Activated T-helper 1 cell treated with anti-CD3 and anti-CD28 coated beads, Interleukin-12 subunit alpha, Interleukin-12 subunit beta, Interleukin-2, Interleukin-4 antibody, amounts not matched to agents 30 ng/mL and 10 ng/mL and 1 ng/mL, durations not matched to agents 14 hours and 24 hours and 36 hours (primary cell): ENCODE measurements at regions not wholly inside any gene's neighbourhood (a gene's known extent, or its start where the extent isn't known, plus 50 kb on each side); places are given as distances from the start of the nearest gene placed in this dataset.
"Not testable (repeated sequence)": the region's sequence is repeated elsewhere in the genome, so short reads cannot be mapped to it uniquely, and the experiment has no call there.

Experiments
- DNase-seq: peaks from one replicate; pipeline ENCODE4 v3.0.0; 2021; ENCODE audit warnings: low spot score
- H3K27ac Mint-ChIP-seq: one replicate; pipeline ENCODE4 v1.8.0; 2021; ENCODE audit warnings: mild to moderate bottlenecking, mixed read lengths
- H3K27me3 Mint-ChIP-seq: one replicate; pipeline ENCODE4 v1.8.0; 2022; ENCODE audit warnings: mild to moderate bottlenecking, moderate library complexity, mixed read lengths; ENCODE audit not compliant: insufficient read depth
- H3K36me3 Mint-ChIP-seq: one replicate; pipeline ENCODE4 v1.8.0; 2021; ENCODE audit warnings: low read depth, mixed read lengths
- H3K4me1 Mint-ChIP-seq: one replicate; pipeline ENCODE4 v1.8.0; 2021; ENCODE audit warnings: low read depth, mixed read lengths
- H3K4me3 Mint-ChIP-seq: one replicate; pipeline ENCODE4 v1.8.0; 2021; ENCODE audit warnings: mild to moderate bottlenecking, moderate library complexity, mixed read lengths
- H3K9me3 Mint-ChIP-seq: one replicate; pipeline ENCODE4 v1.8.0; 2021; ENCODE audit warnings: mixed read lengths
- intact Hi-C: fragments of 100-400 bp; cut with micrococcal nuclease; formaldehyde crosslinking; loops from one replicate; pipeline ENCODE4 v1.15.1; 2024

DNA sequence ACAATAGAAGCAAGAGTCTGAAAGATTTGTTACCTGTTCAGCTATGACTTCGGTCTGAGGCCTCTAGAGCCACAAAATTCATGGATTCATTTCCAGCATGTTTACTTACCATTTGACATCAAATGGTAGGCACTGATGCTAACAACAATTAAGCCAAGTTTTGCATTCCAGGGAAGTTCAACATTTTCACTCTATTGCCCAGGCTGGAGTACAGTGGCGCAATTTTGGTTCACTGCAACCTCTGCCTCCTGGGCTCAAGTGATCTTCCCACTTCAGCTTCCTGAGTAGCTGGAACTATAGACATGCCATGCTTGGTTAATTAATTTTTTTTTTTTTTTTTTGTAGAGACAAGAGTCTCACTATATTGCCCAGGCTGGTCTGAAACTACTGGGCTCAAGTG, 114.1 kb upstream of the SGK1 start:
- Mint-ChIP-seq H3K27ac (no peak overlapping the region), H3K4me1 (peaks cover 29% of the 10 kb centered on the region), H3K4me3 (no peak overlapping the region), H3K9me3 (no peaks in the 10 kb centered on the region), H3K36me3 (no peaks in the 10 kb centered on the region), H3K27me3 (no peaks in the 10 kb centered on the region)
- intact Hi-C loops: loop anchor here (10.0 kb wide), 1 partner anchor 477 kb away; the partner anchor contains the start of gene TBPL1
- DNase-seq: no peak

DNA sequence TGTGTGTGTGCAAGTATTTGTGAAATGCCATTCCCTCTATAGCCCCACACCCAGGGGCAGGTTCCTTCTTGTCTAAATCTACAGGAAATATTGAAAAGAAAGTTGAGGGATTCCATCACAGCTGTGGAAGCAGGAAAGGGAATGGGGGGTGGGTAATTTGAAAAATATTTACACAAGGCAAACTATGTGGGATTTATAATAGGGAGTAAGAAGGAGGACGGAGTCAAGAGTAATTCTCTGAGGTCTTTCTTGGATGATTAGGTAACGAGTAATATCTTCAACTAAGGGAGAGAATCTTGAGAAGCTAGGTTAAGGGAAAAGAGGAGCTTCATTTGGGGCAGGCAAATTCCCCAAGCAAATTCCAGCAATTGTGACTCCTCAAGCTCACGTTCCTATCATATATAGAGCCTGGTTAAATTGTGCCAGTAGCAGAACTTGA, 113.5 kb upstream of the SGK1 start:
- H3K27ac Mint-ChIP-seq: no peak overlapping the region
- intact Hi-C loops: loop anchor here (10.0 kb wide), 1 partner anchor 477 kb away; the partner anchor contains the start of gene TBPL1
- no peaks in the 10 kb centered on the region for H3K27me3 Mint-ChIP-seq
- DNase-seq: no peak
- no peaks in the 10 kb centered on the region for H3K36me3 Mint-ChIP-seq
- no peaks in the 10 kb centered on the region for H3K9me3 Mint-ChIP-seq
- no peak overlapping the region for H3K4me3 Mint-ChIP-seq
- peaks cover 29% of the 10 kb centered on the region for H3K4me1 Mint-ChIP-seq

DNA sequence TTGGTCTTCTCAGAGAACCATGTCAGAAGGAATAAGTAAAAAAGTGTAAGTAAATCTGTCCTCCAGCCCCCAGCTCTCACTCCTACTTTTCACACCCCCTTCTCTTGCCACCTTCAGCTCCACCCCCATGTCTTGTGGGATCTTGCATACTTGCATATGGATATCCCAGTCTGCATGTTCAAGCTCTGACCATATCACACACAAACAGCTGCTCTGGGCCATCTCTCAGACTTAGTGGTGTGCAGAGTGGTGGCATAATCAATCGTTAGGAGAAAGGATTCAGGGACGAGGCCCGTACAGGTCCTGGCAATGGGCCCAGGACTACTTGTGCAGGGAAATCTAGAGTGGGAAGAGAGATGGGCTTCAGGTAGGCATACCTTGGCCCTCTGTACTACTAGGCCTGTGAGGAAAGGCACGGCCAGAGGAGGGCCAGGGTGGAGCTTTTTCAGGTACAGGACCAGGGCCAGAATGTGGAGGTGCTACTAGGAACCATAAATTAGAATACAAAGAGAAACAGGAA, 112.0 kb upstream of the SGK1 start:
- Mint-ChIP-seq H3K27me3 (no peaks in the 10 kb centered on the region), H3K4me1 (peaks cover 27% of the 10 kb centered on the region), H3K36me3 (no peaks in the 10 kb centered on the region), H3K27ac (no peak overlapping the region), H3K9me3 (no peaks in the 10 kb centered on the region), H3K4me3 (no peak overlapping the region)
- no peak for DNase-seq
- intact Hi-C loops: loop anchor here (10.0 kb wide), 1 partner anchor 475 kb away; the partner anchor contains the start of gene TBPL1

DNA sequence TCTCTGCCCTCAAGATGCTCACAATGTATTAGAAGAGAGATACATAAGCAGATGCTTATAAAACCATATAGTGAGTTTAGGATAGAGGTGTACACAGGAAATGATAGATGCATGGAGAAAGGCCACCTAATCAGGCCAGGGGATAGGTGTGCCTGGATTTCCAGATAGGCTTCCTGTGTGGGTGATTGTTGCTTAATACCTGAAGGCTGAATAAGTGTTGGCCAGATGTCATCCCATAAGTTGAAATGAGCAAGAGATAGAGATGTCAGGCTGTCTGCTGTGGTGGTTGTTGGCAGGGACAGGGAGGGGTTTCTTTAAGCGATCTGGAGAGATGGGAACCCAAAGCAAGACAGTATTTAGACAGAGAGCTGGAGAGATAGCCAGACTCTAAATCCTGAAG, 109.8 kb upstream of the SGK1 start:
- Mint-ChIP-seq H3K9me3 (peaks cover 3% of the 10 kb centered on the region), H3K36me3 (peaks cover 4% of the 10 kb centered on the region), H3K27ac (no peak overlapping the region), H3K4me3 (no peak overlapping the region), H3K27me3 (no peaks in the 10 kb centered on the region), H3K4me1 (peaks cover 33% of the 10 kb centered on the region)
- no peak for DNase-seq
- intact Hi-C loops: no loop called here

- no peaks in the 10 kb centered on the region for H3K27me3 Mint-ChIP-seq
- peaks cover 8% of the 10 kb centered on the region for H3K36me3 Mint-ChIP-seq
- H3K4me3 Mint-ChIP-seq: no peak overlapping the region
- H3K4me1 Mint-ChIP-seq: peaks cover 36% of the 10 kb centered on the region
- no peak overlapping the region for H3K27ac Mint-ChIP-seq
- DNase-seq: no peak
- intact Hi-C loops: no loop called here
- peaks cover 6% of the 10 kb centered on the region for H3K9me3 Mint-ChIP-seq
Observed at GRCh38 chr6:134426623-134427022, 108.7 kb upstream of the SGK1 start.

GRCh38 chr6:134425917-134426316, 108.0 kb upstream of the SGK1 start:
- H3K9me3 Mint-ChIP-seq, H3K27ac Mint-ChIP-seq, DNase-seq, H3K27me3 Mint-ChIP-seq, H3K4me3 Mint-ChIP-seq, intact Hi-C loops, H3K36me3 Mint-ChIP-seq: not testable (repeated sequence)
- H3K4me1 Mint-ChIP-seq: peaks cover 36% of the 10 kb centered on the region

DNA sequence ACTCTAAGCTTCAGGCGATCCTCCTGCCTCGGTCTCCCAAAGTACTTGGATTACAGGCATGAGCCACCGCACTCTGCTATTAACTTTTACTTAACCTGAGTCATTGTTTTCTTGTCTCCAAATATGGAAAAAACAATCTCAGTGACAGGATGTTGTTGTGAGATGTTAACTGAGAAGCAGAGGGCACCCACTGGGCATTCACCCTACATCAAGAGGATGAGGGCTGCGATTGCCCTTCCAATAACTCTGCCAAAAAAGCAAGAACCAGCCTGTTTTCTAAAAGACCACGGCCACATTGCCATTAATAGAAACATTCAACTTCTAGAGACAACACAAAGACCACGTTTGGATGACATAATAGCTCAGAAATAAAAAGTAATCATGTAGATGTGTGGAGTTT, 107.6 kb upstream of the SGK1 start:
- H3K4me3 Mint-ChIP-seq: no peak overlapping the region
- H3K27ac Mint-ChIP-seq: no peak overlapping the region
- peaks cover 6% of the 10 kb centered on the region for H3K9me3 Mint-ChIP-seq
- DNase-seq: no peak
- H3K36me3 Mint-ChIP-seq: peaks cover 9% of the 10 kb centered on the region
- intact Hi-C loops: no loop called here
- H3K27me3 Mint-ChIP-seq: no peaks in the 10 kb centered on the region
- peaks cover 36% of the 10 kb centered on the region for H3K4me1 Mint-ChIP-seq

DNA sequence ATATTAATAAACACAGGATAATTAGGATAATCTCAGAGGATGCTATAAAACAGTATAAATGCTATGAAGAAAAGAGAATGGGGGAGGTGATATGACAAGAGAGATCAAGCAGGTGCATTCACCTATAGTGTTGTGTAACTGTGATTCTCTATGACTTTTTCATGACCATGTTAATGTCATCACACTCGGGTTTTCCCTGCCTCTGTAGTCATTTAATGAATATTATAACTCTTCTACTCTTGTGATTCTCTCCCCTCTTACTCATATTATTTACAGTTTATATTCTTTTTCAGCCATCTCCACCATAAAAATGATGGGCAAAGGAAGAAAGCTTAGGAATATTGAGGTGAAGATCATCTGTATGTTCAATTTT, 106.9 kb upstream of the SGK1 start:
- peaks cover 9% of the 10 kb centered on the region for H3K36me3 Mint-ChIP-seq
- intact Hi-C loops: loop anchor here (1.0 kb wide), 1 partner anchor 12 kb away; no protein-coding TSS in a partner anchor
- H3K4me3 Mint-ChIP-seq: no peak overlapping the region
- peaks cover 36% of the 10 kb centered on the region for H3K4me1 Mint-ChIP-seq
- DNase-seq: no peak
- no peaks in the 10 kb centered on the region for H3K27me3 Mint-ChIP-seq
- H3K9me3 Mint-ChIP-seq: peaks cover 6% of the 10 kb centered on the region
- H3K27ac Mint-ChIP-seq: no peak overlapping the region

DNA sequence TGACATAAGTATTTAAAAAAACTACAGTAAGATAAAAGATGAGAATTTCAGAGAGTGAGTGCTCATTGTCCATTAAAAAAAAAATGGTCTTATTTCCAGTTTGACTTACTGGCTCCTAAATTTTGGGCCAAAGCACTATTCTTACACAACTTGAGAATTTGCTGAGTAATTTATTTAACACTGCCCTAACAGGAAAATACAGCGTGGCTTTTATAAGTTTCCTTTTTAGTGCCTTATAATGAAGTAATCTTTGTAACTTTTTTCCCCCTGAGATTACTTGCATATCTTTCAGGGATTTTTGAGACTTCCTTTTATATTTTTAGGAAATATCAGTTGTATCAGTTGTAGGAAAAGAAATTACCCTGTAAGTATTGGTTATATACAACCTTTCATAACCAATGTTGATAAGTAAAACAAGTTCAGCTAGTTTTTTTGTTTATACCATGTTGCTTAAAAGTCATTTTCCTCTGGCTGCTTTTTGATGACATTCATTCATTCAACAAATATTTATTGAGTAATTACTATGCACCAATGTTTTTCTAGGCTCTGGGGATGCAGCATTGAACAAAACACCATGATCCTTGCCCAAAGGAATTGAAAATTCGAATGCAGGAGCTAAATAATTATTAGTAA, 106.4 kb upstream of the SGK1 start:
- intact Hi-C loops: loop anchor here (1.0 kb wide), 1 partner anchor 12 kb away; no protein-coding TSS in a partner anchor
- Mint-ChIP-seq H3K4me3 (no peak overlapping the region), H3K27ac (no peak overlapping the region), H3K27me3 (no peaks in the 10 kb centered on the region), H3K4me1 (peaks cover 36% of the 10 kb centered on the region), H3K36me3 (peaks cover 9% of the 10 kb centered on the region), H3K9me3 (peaks cover 6% of the 10 kb centered on the region)
- no peak for DNase-seq

- Mint-ChIP-seq H3K27ac (peak overlapping the region; percentile 45), H3K4me1 (peaks cover 36% of the 10 kb centered on the region), H3K27me3 (no peaks in the 10 kb centered on the region), H3K36me3 (peaks cover 9% of the 10 kb centered on the region), H3K4me3 (no peak overlapping the region), H3K9me3 (peaks cover 6% of the 10 kb centered on the region)
- intact Hi-C loops: no loop called here
- DNase-seq: no peak
Observed at GRCh38 chr6:134422426-134423231, 104.7 kb upstream of the SGK1 start.

GRCh38 chr6:134421501-134421900, 103.6 kb upstream of the SGK1 start:
- Mint-ChIP-seq H3K4me3 (no peak overlapping the region), H3K4me1 (peaks cover 38% of the 10 kb centered on the region), H3K27me3 (no peaks in the 10 kb centered on the region), H3K27ac (no peak overlapping the region), H3K9me3 (peaks cover 6% of the 10 kb centered on the region), H3K36me3 (peaks cover 9% of the 10 kb centered on the region)
- DNase-seq: no peak
- intact Hi-C loops: no loop called here

DNA sequence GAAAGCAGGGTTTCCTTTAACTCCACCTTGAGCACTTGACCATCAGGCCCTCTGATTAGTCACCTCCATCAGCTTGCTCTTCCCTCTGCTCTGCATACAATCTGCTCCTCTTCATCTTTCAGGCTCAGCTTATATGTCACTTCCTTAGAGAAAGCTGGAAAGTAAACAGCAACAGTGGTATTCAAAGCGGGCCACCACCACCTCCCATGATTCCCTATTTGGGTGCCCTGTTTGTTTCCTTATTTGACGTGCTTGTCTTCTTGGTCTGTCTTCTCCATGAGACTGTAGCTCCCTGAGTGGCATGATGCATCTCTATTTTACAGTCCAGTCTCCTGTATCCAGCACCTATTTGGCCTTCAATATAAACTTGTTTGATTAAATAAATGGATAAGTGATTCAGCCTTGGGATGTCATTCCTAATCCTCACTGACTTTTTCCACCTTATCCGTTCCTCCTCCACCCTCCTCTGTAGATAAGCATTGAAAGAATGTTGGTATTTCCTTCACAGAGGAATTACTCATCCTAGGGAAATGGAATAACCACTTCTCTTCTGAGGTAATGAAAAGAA, 102.8 kb upstream of the SGK1 start:
- DNase-seq: no peak
- peaks cover 38% of the 10 kb centered on the region for H3K4me1 Mint-ChIP-seq
- intact Hi-C loops: no loop called here
- peaks cover 6% of the 10 kb centered on the region for H3K9me3 Mint-ChIP-seq
- no peak overlapping the region for H3K27ac Mint-ChIP-seq
- H3K27me3 Mint-ChIP-seq: no peaks in the 10 kb centered on the region
- no peak overlapping the region for H3K4me3 Mint-ChIP-seq
- H3K36me3 Mint-ChIP-seq: peaks cover 9% of the 10 kb centered on the region

- Mint-ChIP-seq H3K36me3 (peaks cover 9% of the 10 kb centered on the region), H3K9me3 (peaks cover 6% of the 10 kb centered on the region), H3K27ac (no peak overlapping the region), H3K4me1 (peaks cover 40% of the 10 kb centered on the region), H3K4me3 (no peak overlapping the region), H3K27me3 (no peaks in the 10 kb centered on the region)
- no peak for DNase-seq
- intact Hi-C loops: no loop called here
Observed at GRCh38 chr6:134419716-134420115, 101.8 kb upstream of the SGK1 start.
